ENCODE measurements at regions not wholly inside any gene's neighbourhood (a gene's known extent, or its start where the extent isn't known, plus 50 kb on each side); places are given as distances from the start of the nearest gene placed in this dataset.

DNA sequence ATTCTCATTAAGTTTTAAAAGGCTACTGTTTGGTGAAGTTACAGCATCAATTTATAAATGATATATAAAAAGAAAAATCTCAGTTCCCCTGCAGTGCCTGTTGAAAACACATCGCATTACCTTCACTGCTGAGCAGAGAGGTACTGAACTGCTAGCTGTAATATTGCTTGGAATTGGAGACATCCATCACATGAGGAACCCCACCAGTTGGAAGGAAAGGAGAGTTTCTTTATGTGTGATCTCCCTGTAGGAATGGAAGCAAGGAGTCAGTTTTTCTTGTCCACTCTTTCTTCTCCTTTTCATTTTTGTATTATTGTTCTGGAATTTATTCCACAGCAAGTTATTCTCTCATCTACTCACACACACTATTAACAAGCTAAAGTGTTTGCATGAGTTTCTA, 1586.0 kb upstream of the PRR20A start:
- TF ChIP-seq, protein P1, sequence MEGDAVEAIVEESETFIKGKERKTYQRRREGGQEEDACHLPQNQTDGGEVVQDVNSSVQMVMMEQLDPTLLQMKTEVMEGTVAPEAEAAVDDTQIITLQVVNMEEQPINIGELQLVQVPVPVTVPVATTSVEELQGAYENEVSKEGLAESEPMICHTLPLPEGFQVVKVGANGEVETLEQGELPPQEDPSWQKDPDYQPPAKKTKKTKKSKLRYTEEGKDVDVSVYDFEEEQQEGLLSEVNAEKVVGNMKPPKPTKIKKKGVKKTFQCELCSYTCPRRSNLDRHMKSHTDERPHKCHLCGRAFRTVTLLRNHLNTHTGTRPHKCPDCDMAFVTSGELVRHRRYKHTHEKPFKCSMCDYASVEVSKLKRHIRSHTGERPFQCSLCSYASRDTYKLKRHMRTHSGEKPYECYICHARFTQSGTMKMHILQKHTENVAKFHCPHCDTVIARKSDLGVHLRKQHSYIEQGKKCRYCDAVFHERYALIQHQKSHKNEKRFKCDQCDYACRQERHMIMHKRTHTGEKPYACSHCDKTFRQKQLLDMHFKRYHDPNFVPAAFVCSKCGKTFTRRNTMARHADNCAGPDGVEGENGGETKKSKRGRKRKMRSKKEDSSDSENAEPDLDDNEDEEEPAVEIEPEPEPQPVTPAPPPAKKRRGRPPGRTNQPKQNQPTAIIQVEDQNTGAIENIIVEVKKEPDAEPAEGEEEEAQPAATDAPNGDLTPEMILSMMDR (IDR thresholded peaks at IDR 0.05; ENCODE audit: insufficient read depth, low read depth, low read length): no peak
- no peak for TF ChIP-seq EZH2 (IDR thresholded peaks at IDR 0.05; ENCODE audit: insufficient read depth, low read length)

Measured in astrocyte (in vitro differentiated cells and primary cell).